CD4-positive, alpha-beta T cell treated with Interleukin-2 at 100 ng/mL for 4 hours (primary cell): ENCODE measurements at regions not wholly inside any gene's neighbourhood (a gene's known extent, or its start where the extent isn't known, plus 50 kb on each side); places are given as distances from the start of the nearest gene placed in this dataset.
"Not testable (repeated sequence)": the region's sequence is repeated elsewhere in the genome, so short reads cannot be mapped to it uniquely, and the experiment has no call there.

ENCODE experiments used
- DNase-seq: peaks from one replicate; pipeline ENCODE4 v3.0.0-alpha.2; 2020; ENCODE audit warnings: low spot score

DNA sequence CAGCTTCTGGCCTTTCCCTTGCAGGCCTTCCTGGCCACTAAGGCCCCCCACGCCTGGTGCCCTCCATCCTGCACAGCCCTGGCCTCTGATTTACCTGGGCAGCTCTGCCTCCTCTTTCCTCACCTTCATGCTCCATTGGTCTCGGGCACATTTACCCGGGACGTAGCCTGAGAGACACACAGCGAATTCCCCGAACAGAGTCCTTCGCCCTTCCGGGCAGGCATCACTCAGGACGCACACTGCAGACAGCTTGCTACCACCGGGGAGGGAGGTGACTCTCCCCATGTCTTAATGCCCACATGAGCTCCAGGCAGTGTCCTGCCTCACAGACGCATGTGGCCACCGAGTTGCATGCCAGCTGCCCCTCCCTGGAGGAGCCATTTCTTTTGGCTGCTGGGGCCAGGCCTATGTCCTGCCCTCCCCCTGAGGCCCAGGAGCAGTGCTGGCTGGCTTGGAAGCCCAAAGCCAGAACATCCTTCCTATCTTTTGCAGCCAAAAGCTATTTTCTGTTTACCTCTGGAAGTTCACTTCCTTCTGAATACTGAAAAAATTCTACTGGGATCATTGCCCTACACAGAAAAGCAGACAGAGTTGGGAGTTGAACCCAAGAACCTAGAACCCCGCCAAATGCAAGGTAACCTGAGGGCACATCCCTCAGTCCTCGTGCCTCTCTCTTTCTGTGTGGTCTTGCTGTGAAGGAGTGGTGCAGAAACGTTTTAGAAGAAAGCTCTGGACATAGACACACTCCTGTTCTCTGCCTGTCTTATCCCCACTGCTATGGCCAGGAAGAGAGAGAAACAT, 209.5 kb downstream of the TOMM20 start:
- DNase-seq: no peak

GRCh38 chr1:234918181-234918841, 210.3 kb downstream of the TOMM20 start:
- no peak for DNase-seq

DNA sequence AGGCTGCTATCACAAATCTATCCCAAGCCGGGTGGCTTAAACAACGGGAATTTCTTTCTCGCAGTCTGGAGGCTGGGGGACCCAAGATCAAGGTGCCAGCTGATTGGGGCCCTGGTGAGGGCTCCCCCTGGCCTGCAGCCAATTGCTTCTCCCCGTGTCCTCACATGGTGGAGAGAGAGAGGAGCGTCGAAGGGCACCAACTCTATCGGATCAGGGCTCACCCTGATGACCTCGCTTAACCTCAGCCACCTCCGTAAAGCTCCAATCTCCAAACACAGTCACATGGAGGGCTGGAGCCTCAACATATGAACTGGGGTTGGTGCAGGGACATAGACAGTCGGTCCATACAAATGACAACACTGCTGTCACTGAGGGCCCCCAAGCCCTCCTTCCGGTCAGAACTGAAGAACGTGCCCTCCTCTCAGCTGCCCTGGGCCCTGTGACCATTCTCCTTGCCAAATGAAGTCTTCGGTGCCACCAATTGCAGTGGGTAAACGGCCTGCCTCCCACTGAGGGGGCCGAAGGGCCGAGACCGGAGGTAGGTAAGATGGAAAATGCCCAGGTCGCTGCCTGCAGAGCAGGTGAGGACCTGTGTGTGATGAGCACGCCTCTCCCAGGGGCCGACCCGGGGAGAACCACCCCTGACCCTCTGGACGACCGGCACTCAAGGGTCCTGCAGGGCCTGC, 211.0 kb downstream of the TOMM20 start:
- DNase-seq: no peak

DNA sequence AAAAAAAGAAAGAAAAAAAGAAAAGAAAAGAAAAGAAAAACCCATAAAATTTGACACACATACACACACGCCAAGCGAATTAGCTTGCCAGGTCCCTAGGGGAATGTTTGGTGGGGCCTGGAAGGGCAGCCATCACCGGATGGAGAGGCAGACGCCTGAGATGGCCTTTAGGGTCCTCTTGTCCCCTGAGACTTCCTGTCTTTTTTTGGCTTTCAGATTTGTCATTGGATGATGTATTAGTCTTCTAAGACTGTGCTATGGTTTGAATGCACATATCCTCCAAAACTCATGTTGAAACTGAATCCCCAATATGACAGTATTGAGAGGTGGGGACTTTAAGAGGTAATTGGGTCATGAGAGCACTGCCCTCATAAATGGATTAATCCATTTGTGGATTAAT, 211.8 kb downstream of the TOMM20 start:
- no peak for DNase-seq

GRCh38 chr1:234915924-234916675, 212.5 kb downstream of the TOMM20 start:
- no peak for DNase-seq

- DNase-seq: no peak
These were observed 213.9 kb downstream of the TOMM20 start for GRCh38 chr1:234914606-234915290.

- DNase-seq: no peak
These were observed 214.9 kb downstream of the TOMM20 start for GRCh38 chr1:234913771-234914170.

- no peak for DNase-seq
These were observed 215.4 kb downstream of the TOMM20 start for GRCh38 chr1:234913278-234913649.

GRCh38 chr1:234912548-234913277, 215.9 kb downstream of the TOMM20 start:
- DNase-seq: no peak

DNA sequence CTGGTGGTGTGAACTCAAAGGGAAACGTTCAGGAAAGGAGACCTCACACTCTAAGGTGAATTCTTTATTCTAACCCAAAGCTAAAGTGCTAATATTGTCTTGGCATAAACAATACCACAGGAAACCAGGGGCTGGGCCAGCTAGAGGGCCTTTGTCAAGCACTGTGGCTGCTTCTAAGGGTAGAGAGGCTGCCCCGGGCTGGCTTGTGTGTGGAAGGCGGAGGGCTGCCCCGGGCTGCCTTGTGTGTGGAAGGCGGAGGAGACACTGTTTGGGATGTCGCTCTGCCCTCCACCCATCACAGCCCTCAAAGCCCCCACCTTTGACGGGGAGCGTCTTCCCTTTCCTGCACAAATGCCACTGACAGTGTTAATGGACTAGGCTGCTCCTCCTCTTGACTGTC, 216.8 kb downstream of the TOMM20 start:
- peak; percentile 59 for DNase-seq

GRCh38 chr1:234911136-234911535, 217.5 kb downstream of the TOMM20 start:
- not testable (repeated sequence) for DNase-seq

GRCh38 chr1:234909851-234910250, 218.8 kb downstream of the TOMM20 start:
- no peak for DNase-seq

- no peak for DNase-seq
These were observed 219.3 kb downstream of the TOMM20 start for GRCh38 chr1:234909307-234909810.

DNA sequence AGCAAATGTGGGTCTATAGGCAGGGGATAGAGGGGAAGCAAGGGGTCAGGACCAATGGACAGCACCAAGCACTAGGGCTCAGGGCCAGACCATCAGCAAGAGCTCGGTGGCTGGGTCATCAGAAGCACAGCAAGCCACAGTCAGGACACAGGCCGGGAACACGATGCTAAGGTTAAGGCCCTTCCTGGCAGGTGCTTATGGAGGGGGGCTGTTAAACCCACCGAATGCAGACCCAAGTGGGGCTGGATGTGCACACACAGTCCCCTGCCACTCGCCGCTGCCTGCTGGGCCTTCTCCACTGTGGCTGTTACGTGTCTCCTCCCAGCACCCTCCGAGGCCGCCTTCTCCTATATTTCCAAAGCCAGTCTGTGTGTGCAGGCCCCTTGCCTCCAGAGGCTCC, 220.1 kb downstream of the TOMM20 start:
- DNase-seq: no peak

DNA sequence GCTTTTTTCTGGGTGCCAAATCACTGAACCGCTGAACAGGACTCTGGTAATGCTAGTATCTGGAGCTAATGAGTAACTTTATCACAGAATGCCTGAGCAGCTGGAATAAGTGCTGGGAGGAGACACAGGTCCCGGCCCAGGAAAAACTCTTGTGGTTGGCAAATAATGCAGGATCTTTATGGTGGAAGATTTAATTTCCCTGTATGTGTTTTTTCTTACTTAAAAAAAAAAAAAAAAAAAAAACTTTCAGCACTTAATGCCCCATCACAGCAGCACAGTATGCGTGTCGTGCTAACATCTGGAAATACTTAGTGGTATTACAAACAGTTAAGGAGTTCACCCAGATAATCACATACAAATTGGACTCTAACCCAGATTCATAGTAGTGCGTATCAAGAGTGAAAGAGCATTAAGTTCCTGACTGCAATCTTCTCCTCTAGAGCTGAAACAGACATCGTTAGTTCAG, 220.7 kb downstream of the TOMM20 start:
- DNase-seq: no peak

DNA sequence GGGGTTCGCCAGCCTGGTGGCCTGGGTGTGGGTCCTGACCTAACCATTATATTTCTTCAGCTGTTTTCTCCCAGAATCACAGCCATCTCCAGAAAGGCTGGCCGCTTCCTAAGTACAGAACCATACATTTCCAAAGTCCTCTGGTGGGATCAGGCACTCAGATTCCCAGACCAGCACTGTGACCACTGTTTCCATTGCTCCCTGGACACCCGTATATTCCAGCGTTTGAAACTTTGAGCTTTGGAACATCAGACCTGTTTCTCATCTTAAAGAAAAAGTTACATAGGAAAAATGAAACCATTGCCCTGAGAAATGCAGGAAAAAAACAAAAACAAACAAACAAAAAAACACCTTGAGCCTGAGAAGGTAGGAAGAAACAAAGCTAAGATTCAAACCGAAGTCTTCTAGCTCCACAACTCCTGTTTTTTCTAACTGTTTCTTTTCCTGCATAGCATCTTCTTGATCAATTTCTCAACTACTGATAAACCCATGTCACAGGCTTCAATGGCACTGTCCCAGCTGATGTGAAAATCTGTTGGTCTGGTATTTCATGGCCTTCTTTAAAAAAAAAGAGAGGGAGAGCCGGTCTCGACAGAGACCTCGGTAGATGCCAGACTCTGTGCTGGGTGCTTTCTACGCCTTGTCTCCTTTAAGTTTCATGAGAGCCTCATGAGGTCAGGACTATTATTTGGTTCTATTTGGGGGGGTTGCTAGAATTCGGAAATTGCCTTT, 221.3 kb downstream of the TOMM20 start:
- DNase-seq: no peak

DNA sequence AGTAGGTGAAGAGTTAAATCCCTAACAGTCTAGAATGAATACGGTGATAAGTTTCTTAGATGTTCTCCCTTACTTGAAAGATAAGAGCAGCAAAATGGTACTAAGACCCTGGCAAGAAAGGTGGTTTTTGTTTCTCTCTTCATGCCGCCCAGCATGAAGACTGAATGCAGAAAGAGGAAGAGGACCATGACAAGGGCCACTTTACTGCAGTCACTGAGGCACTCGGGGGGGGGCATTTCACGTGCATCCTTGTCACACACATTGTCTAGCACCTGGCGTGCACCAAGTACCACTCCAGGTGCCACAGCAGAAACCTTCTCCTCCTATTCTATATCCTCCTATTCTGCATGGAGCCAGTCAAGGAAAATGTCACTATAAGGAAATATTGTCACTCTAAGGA, 222.0 kb downstream of the TOMM20 start:
- no peak for DNase-seq

- no peak for DNase-seq
These were observed 225.7 kb downstream of the TOMM20 start for GRCh38 chr1:234902774-234903547.

- no peak for DNase-seq
These were observed 227.1 kb downstream of the TOMM20 start for GRCh38 chr1:234901491-234902049.
